SHP77 (cell line): ENCODE measurements at regions not wholly inside any gene's neighbourhood (a gene's known extent, or its start where the extent isn't known, plus 50 kb on each side); places are given as distances from the start of the nearest gene placed in this dataset.

ENCODE experiments used
- DNase-seq, 2 experiments: peaks; one replicate each; lab custom pipeline; 2025; lab: John Stamatoyannopoulos, UW

DNA sequence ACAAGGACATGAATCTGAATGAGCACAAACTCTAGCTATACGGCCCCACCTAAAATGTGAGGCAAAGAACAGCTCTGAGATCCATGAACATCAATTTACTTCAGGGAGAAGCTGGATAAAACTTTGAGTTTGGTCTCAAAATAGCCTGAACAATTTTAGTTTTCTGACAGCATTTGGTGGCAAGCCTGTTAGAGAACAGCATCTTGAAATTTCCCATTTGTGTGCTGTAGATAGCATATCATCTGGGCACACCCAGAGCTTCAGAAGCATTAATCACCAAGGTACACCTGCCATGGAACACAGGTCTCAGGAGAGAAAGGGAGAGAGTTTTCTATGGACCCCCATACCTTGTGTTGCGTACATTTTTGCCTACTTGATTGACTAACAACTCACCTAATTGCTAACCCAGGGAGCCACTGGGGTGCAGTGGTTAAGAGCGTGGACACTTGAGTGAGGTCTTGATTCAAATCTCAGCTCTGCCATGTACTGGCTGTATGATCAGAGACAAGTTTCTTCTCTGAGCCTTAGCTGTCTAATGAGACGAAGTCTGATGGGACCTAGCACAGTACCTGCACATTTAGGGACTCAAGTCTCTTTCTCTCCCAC, 264.9 kb downstream of the PIK3R1 start:
- no peak for DNase-seq

DNA sequence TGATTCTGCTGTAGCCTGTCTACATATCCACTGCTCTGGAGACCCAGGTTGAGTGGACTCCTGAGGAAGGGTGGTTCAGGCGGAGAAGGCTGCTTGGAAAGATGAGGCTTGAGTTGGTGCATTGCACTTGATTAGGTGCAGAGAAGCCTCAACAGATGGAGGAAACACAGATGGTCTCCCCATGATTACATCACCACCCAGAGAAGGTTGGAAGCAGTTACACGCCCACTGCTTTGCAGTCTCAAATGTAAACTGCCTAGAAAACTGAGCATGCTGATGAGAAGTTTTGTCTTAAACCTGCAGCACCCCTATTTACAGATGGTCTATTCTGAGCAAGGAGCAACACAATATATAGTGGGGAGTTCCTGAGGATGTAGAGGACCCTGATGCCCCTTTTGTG, 266.6 kb downstream of the PIK3R1 start:
- DNase-seq, result no peak

DNA sequence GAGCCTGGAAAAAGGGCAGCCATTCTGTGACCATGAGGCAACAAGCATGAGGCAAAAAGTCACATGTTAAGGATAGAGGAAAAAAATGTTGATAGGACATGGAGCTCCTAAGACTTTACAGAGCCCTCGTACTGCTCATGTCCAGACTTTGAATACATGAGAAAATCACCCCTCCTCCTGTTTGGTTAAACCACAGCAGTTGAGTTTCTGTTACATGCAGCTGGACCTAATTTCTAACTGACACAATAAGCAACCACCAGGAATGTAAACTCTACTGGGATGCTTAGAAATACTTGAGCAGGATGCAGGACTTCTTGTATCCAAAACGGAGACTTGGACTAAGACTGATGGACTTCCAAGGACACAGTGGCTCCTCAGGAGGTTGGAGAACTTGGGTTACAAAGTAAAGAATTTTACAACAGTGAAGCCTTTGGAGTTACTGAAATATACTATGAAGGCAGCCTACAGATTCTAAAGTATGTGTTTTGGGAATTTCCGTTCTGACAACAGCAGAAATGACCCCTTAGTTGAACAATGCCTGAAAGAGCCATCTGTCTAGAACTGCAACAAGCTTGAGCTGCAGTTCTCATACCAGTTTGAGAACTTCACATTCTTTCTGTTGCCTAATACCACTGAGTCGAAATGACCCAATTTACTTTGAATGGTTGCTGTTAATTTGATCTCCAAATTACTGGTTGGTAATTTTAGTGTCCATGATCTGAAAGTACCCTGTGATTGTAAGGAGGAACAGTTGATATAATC, 268.9 kb downstream of the PIK3R1 start:
- no peak for DNase-seq

DNA sequence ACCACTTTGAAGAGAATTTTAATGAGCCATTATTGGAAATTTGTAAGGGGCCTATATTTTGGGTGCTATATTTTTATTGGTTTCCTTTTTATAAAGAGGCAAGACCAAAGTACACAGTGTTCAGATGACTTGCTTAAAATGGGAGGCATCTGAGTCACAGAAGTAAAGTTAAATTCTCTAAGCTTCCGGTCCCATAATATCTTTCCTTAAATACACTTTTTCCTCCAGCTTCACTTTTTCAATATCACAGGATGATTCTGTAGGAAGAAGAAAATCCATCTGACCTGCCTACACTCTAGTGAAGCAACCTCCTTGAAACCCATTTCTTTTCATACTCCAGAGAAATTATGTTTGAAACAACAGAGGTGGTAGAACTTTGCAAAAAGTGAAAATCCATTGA, 274.0 kb downstream of the PIK3R1 start:
- DNase-seq, result no peak

DNA sequence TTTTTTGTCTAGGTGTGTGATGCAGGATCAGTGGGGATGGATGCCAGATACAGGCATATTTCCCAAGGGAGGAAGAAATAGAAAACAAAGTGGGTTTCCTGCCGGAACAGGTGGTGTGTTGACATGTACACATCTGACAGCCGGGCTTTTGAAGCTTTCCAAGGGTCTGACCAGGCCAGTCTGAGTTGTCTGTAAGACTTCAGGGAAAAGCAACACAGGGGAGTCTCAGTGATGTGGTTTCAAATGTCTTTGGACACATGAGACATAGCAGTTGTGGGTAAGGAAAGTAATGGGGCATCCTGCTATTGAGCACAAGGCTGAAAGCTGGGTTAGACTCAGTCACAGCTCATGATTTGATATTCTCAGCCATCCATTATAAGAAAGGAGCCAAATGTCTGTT, 274.9 kb downstream of the PIK3R1 start:
- no peak for DNase-seq

DNA sequence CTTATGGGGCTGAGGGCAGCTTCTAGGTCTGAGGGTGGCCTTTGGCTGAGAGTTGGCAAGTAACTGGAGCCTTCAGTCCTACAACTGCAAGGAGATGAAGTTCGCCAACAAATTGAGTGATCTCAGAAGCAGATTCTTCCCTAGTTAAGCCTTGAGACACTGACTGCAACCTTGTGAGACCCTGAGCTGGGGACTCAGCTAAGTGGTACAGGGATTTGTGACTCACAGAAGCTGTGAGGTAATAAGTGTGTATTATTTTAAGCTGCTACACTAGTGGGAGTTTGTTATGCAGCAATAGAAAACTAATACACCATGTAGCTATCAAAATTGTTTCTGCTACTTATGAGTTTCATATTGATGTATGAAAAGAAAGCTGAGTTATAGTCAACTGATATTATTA, 279.2 kb downstream of the PIK3R1 start:
- no peak for DNase-seq

DNA sequence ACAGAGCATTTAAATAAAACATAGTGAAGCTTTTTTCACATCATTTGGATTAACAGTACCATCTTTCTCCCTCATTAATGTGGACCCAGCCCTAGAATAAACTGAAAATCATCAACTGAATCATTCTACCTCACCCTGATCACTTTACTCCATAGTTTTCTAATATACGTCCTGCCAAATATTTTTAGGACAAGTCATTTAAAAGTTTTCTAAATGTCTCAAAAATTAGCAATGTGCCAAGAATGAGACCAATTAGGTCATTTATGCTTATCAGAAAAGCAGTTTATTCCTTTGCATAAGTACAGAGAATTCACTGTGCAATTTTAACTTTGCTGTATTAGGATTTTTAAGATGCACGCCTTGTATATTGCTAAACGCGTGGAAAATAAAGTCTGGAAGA, 284.4 kb downstream of the PIK3R1 start:
- no peak for DNase-seq

DNA sequence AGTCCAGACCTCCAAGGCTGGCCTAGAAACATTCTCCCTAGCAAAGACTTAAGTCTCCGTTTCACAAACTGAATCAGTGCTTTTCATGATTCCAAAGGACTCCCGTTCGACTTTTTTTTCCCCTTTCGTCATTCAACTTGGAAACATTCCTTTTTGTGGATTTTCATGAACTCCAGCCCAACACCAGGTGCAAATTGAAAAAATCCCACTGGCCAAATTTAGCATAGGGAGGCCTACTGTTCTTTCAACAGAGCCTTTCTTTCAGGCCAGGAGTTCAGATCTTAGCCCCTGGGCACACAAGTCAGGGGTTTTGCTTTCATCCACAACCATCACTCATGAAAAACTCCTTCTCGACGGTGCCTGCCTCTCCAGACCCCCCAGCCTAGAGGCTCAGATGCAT, 285.3 kb downstream of the PIK3R1 start:
- no peak for DNase-seq

DNA sequence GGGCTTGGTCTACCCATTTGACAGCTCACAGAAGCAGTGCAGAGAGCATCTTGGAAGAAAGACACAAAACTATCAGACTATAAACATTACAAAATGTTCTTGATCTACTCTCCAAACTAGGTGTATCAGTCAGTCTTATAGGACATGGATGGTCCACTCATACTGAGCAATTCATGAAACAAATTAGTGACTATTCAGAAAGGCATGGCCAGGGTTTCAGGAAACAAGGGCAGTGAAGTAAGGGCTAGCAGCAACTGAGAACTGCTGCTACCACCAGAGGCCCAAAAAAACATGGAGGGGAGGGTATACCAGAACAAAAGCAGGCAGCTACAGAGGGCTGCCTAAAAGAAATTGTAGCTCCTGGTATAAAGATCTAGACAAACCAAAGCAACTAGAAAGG, 287.0 kb downstream of the PIK3R1 start:
- no peak for DNase-seq

DNA sequence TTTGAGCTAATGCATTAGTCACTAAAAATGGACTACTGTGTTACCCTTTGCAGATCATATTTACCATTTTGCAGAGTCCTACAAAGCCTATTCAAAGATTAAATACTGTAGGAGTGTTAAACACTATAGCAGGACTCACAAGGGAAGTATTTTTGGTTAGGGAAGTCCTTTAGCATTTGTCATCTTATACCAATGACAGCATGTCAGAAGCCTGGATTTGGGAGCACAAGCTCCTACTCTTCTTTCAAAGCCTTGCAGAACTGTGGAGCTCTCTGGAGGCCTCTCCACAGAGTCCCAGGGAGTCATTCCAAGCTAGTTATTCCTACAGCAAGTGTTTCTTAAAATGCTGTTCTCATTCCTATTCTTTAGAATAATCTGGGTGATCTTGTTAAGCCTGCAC, 288.8 kb downstream of the PIK3R1 start:
- DNase-seq, result no peak

DNA sequence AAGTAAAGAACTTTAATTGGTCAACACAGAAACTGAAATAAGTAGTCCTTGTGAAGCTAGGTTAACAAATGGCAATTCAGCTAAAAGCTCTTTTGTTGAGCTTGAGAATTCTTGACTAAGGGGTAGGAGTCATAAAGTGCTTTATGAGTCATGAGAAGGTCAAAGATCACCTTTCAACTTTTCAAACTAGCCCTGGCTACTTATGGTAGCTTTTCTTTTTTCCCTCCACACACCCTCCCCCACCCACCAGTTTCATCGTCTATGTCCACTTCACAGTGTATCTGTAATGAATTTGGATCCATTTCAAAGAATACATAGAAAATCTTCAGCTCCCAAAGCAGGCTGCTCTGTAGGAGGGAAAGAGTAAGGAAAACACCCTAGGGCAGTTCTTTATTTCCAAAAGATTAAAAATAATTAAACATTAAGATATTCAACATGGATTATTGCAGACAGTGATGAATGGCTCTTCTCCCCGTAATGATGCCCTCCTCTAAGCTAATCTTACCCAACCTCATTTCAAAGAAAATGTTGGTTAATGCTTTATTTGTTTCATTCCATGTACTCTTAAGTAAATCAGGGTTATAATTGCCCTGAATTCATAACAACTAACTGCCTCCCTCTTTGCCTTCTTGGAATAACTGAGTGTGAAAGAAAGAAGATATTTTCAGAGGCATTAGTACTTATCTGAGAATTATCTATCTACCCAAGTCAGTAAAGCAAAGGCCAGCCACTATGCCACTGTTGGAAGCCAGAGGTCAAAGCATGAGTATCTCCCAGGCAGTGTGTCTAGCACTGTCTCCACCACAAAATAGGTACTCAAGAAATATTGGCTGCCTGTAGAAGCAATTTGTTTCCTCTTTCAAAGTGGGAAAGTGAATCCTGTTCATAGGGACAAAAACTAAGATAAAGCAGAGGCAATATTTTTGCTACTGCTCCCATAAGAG, 290.6 kb downstream of the PIK3R1 start:
- no peak for DNase-seq

DNA sequence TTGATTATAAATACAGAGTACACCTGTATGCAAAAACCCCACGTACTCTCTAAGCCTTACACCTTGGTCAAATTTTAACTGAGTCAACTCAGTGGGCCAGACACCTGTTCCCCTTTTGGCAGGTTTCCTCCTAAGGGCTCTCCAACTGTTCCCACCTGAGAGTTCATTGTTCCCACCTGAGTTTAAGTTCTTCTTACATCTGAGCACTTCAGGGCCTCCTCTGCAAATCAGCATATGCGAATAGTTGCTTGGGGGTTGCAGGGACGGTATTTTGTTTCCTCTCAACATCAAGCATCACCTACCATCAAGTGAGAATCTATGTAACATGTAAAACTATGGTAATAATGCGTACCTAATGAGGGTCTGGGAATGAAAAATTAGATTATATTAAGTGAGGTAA, 300.0 kb downstream of the PIK3R1 start:
- DNase-seq, result no peak

DNA sequence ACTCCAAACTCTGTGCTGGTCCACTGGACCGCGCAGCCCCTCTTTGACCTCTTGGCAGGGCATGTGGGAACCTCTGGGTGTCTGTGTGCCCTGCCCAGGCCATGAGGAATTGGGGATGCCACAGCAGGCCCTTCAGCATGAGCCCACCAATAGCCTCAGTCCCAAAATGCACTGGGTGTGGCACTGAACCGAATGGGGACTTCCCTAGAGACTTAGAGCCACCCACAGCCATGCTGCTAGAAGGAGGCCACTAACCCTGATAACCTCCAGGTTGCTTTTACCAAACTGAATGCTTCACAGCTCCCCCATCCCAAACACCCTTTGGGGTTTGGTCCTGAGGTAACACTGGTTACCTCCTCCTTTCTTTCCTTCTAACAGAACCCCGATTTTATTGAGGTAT, 302.7 kb downstream of the PIK3R1 start:
- no peak for DNase-seq

DNA sequence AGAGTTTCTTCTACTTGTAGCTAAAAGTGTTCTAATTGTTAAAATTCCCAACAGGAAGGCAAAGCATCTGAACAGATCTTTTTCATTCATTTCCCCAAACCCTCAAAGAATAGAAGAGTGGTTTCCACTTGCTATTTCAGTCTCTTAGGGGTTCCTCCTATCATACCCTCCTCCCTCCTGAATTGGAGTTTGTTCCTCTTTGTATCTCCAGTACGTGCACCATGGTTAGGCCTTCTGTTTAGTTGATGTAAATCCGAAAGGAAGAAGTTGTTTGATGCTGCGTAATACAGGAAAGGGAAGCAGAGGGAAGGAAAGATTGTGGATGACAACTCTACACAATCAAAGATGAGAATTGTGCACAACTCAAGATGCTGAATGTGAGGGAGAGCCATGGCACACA, 303.6 kb downstream of the PIK3R1 start:
- no peak for DNase-seq

DNA sequence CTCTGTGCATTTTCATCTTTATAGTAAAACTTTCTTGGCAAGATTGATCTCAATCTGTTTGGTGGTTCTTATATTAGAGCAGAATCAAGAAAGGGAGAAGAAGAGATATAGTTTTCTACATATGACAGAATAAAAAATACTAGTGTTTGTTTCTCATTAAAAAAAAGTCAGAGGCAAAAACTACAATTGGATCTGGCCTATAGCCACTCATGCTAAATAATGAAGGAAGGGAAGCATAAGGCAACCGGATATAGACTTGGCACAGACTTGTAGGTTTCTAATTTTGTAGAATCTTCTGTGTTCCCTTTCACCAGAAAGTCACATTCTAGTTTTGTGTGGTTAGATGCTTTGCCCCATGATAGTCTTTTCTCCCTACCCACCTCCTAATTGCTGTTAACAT, 306.2 kb downstream of the PIK3R1 start:
- no peak for DNase-seq

DNA sequence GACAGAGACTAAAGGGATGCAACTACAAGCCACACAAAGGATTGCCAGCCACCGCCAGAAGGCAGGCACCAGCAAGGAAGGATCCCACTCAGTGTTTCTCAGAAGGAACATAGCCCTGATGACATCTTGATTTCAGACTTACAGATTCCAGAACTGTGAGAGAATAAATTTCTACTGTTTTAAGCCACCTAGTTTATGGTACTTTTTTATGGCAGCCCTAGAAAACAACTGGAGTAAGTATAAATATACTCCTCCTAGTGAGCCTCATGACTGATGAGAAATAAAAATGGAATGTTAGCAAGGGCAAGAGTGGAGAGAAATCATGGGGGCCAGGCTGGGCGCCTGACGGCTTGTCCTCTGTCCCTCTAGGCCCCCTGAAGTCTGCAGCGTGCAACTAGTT, 307.3 kb downstream of the PIK3R1 start:
- DNase-seq, result no peak

DNA sequence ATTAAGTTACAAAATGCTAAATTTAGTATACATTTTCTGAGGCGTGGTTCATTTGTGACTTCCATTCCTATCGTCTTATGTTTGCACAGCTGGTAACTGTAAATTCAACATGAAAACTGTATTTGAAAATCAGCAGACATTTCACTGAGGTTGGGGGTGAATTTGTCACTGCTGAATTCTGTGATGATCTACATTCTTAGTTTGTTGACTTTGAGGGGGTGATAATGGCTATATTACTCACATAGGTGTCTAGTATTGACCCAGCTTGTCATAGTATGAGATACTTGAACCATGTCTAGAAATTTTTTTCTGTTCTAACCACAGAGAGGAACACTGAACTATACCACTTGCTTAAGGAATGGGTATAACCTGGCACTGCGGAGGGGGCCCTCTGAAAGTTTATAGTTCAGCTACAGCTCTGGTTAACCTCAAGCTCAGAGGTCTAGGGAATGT, 313.3 kb downstream of the PIK3R1 start:
- peak; percentile 84 to 91 for DNase-seq

DNA sequence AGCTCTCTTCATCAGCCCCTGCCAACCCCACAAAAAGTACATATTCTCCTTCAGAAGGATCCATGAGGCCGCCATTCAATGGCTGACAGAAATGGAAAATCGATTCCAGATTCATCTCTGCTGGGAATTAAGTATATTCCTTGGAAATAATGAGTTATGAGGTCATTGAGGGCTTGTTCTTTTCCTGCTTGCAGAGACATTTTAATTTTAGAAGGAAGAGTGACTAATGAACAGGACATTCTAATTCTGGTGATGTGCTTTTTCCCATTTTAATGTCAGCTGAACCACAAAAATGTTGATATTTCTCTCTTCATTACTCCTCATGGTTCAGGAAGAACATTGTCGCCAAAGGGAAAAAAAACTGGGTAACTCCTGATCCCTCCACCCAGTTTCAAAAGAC, 314.0 kb downstream of the PIK3R1 start:
- DNase-seq, result no peak

DNA sequence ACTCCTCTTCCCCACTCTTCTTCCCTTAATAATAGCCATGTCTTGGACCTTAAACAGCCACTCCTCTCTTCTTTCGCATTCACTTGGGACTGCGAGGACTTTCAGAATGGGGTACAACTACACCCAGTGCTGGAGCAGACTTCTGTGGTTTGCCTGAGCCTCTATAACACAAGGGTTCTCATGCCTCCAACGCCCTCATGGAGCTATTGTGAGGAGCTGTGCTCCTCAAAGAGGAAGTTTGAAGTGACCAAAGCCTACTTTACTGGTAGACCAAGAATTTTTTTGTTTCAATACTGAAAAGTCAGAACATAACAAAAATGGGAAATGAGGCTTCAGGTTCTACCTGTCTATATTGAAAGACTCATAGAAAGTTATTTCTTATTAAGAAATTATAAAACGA, 316.4 kb downstream of the PIK3R1 start:
- DNase-seq, result no peak

DNA sequence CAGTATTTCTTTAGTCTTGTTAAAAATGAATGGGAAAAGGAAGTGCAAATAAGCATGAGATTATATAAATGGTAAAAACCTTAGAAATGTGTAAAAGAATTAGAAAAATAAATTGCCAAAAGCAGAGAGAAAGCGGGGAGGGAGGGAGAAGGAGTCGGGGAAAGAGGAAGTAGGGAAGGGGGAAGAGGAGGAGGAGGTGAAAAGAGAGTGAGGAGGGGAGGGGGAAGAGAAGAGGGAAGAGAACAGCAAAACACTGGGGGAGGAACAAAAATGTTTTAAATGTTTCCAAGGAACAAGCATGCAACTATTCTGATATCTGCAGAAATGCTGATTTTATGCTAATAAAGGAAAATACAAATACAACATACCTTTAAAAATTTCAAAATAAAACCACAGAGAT, 317.5 kb downstream of the PIK3R1 start:
- no peak for DNase-seq

DNA sequence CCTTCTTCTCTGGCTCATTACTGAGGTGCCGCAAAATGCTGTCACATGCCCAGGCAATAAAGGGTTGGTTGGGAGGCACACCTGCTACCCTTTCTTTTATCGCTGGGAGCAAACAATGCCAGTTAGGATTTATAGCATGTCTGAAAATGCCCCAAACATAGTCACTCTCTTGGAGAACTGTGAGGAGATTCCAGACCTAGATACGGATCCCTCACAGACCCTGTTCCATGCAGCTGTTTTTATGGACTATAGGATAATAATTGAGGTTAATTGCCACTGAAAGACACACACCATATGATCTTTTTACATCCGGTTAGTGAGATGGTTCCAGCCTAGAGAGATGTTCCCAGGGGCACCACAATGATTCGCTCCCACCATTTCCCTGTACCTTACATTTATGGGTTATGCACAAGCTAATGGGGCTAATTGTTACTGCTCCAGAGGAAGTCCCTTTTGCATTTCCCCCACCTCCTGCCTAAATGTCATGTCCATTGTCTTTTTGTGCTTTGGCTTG, 318.1 kb downstream of the PIK3R1 start:
- DNase-seq, result peak; percentile 76 to 81

DNA sequence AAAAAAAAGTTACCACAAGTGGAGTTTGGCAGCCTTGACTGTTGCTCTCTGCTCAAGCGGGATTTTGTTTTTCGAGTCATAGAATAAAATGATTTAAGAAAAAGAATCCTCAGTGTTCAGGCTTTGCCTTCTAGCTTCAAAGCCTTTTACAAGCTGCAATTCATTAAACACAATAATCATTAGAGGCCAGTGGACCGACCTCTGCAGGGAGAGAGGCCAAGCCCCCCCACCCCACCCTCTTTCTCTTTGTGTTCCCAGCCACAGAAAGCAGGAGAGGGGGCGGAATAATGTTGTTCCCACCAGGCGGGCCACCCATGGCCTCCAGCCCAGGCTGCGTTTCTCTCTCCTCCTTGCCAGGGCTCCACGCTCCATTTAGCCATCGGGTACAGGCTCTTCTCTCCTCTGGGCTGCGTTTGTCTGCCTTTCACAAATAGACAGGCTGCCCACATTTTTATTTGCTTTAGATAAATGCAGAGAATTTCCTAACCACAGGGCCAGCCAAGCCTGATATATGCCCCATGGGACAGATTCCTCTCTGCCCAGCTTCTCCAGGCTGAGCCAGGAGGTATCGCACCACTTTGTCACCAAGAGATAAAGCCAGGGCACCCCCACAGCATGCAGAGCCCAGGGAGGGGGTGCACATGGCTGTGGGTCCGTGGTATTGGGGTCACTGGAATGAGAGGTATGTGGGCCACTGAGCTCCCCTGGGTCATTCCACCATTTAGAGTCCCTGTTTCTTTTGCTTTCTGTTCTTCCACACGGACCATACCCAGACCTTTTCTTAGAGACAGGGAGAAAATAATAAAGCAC, 318.8 kb downstream of the PIK3R1 start:
- DNase-seq, result peak in 1 of 2 experiments; percentile 12
